SU-DHL-6 (cell line): ENCODE measurements at regions not wholly inside any gene's neighbourhood (a gene's known extent, or its start where the extent isn't known, plus 50 kb on each side); places are given as distances from the start of the nearest gene placed in this dataset.

ENCODE experiments used
- H2AFZ ChIP-seq: fragments of 200-600 bp; sonication (generic); 2 replicates; pipeline ENCODE4 v1.6.1; 2014; ENCODE audit warnings: low read depth, mild to moderate bottlenecking, moderate library complexity, mixed read lengths, antibody characterized with exemption, low read length; ENCODE audit not compliant: severe bottlenecking
- H3F3A ChIP-seq: fragments of 200-600 bp; shearing (Covaris generic); 2 replicates; pipeline ENCODE4 v1.6.0; 2016; ENCODE audit warnings: antibody characterized with exemption, mild to moderate bottlenecking; ENCODE audit not compliant: insufficient read depth
- H3K27ac ChIP-seq: fragments of 200-600 bp; sonication (generic); 2 replicates; pipeline ENCODE4 v1.5.1; 2016; ENCODE audit warnings: low read depth, mild to moderate bottlenecking, low read length, moderate library complexity, mixed read lengths
- H3K27me3 ChIP-seq: fragments of 200-600 bp; sonication (generic), shearing (Covaris generic); 2 replicates; pipeline ENCODE4 v1.6.0; 2014; ENCODE audit warnings: mild to moderate bottlenecking, low read length
- H3K36me3 ChIP-seq: fragments of 200-600 bp; sonication (generic); 2 replicates; pipeline ENCODE4 v1.6.1; 2014; ENCODE audit warnings: mild to moderate bottlenecking, low read length, mixed read lengths
- H3K4me2 ChIP-seq: fragments of 300-600, 200-600 bp; shearing (Covaris generic), sonication (generic); 2 replicates; pipeline ENCODE4 v1.6.0; 2014; ENCODE audit warnings: low read length, low read depth, mild to moderate bottlenecking; ENCODE audit not compliant: poor library complexity, severe bottlenecking
- H3K4me3 ChIP-seq: fragments of 200-600 bp; sonication (generic); 2 replicates; pipeline ENCODE4 v1.5.1; 2014; ENCODE audit warnings: antibody characterized with exemption, low read length, mild to moderate bottlenecking, mixed read lengths; ENCODE audit not compliant: insufficient read depth, poor library complexity, severe bottlenecking
- H3K79me2 ChIP-seq: fragments of 200-600 bp; sonication (generic); 2 replicates; pipeline ENCODE4 v1.6.1; 2014; ENCODE audit warnings: mild to moderate bottlenecking, low read length, moderate library complexity; ENCODE audit not compliant: insufficient read depth
- H3K9ac ChIP-seq: fragments of 200-600 bp; sonication (generic); 2 replicates; pipeline ENCODE4 v1.7.0; 2014; ENCODE audit warnings: mild to moderate bottlenecking, low read length
- H3K9me2 ChIP-seq: fragments of 200-600 bp; sonication (generic); replicated peaks from 2 replicates; pipeline ENCODE4 v1.6.1; 2014; ENCODE audit warnings: low read length; ENCODE audit not compliant: insufficient read depth
- H3K9me3 ChIP-seq: fragments of 200-600 bp; sonication (generic); 2 replicates; pipeline ENCODE4 v1.6.1; 2014; ENCODE audit warnings: low read length, mixed read lengths; ENCODE audit not compliant: insufficient read depth
- H4K20me1 ChIP-seq: fragments of 200-600 bp; sonication (generic); 2 replicates; pipeline ENCODE4 v1.6.1; 2014; ENCODE audit warnings: low read depth, mild to moderate bottlenecking, antibody characterized with exemption, low read length, moderate library complexity, mixed read lengths
- CTCF ChIP-seq: fragments of 200-600 bp; sonication (generic); IDR thresholded peaks from one replicate; pipeline ENCODE4 v1.5.1; 2017; ENCODE audit warnings: antibody characterized with exemption, mild to moderate bottlenecking, low read length, moderate library complexity; ENCODE audit not compliant: insufficient read depth, poor library complexity, severe bottlenecking
- EZH2phosphoT487 ChIP-seq: fragments of 200-600 bp; sonication (generic), shearing (Covaris generic); conservative IDR thresholded peaks from 2 replicates; pipeline ENCODE4 v1.6.1; 2018; ENCODE audit warnings: mild to moderate bottlenecking, antibody characterized with exemption, low read length, moderate library complexity, mixed read lengths

- Histone ChIP-seq H3K9ac (no peak overlapping the region), H4K20me1 (no peaks in the 10 kb centered on the region), H3F3A (no peaks in the 10 kb centered on the region), H3K36me3 (no peaks in the 10 kb centered on the region), H3K9me3 (no peaks in the 10 kb centered on the region), H3K27me3 (no peaks in the 10 kb centered on the region), H3K4me2 (no peak overlapping the region), H3K79me2 (no peaks in the 10 kb centered on the region), H3K4me3 (no peak overlapping the region), H3K27ac (no peak overlapping the region), H2AFZ (no peak overlapping the region), H3K9me2 (no peaks in the 10 kb centered on the region)
- no peak for TF ChIP-seq EZH2phosphoT487
- no peak for TF ChIP-seq CTCF
These were observed 80.5 kb upstream of the SGK1 start for GRCh38 chr6:134398453-134398852.

GRCh38 chr6:134397676-134398075, 79.8 kb upstream of the SGK1 start:
- Histone ChIP-seq H3F3A (no peaks in the 10 kb centered on the region), H2AFZ (no peak overlapping the region), H3K79me2 (no peaks in the 10 kb centered on the region), H3K36me3 (no peaks in the 10 kb centered on the region), H3K9ac (no peak overlapping the region), H3K27me3 (no peaks in the 10 kb centered on the region), H3K4me3 (no peak overlapping the region), H4K20me1 (no peaks in the 10 kb centered on the region), H3K9me2 (no peaks in the 10 kb centered on the region), H3K9me3 (no peaks in the 10 kb centered on the region), H3K27ac (no peak overlapping the region), H3K4me2 (no peak overlapping the region)
- no peak for TF ChIP-seq CTCF

GRCh38 chr6:134394905-134395304, 77.0 kb upstream of the SGK1 start:
- Histone ChIP-seq H3K79me2 (no peaks in the 10 kb centered on the region), H3K27me3 (no peaks in the 10 kb centered on the region), H3K9me2 (no peaks in the 10 kb centered on the region), H3K27ac (no peak overlapping the region), H3K36me3 (no peaks in the 10 kb centered on the region), H3K9ac (no peak overlapping the region), H2AFZ (no peak overlapping the region), H3K4me2 (no peak overlapping the region), H3K4me3 (no peak overlapping the region), H3F3A (no peaks in the 10 kb centered on the region), H3K9me3 (no peaks in the 10 kb centered on the region), H4K20me1 (no peaks in the 10 kb centered on the region)
- TF ChIP-seq EZH2phosphoT487, result no peak
- no peak for TF ChIP-seq CTCF

- no peaks in the 10 kb centered on the region for H3K27me3 ChIP-seq
- H3K79me2 ChIP-seq, result no peaks in the 10 kb centered on the region
- H3K9me2 ChIP-seq, result no peaks in the 10 kb centered on the region
- no peak overlapping the region for H3K4me2 ChIP-seq
- no peaks in the 10 kb centered on the region for H4K20me1 ChIP-seq
- no peak for TF ChIP-seq EZH2phosphoT487
- TF ChIP-seq CTCF, result no peak
- H3K9me3 ChIP-seq, result no peaks in the 10 kb centered on the region
- no peak overlapping the region for H2AFZ ChIP-seq
- no peak overlapping the region for H3K4me3 ChIP-seq
- H3F3A ChIP-seq, result no peaks in the 10 kb centered on the region
- H3K36me3 ChIP-seq, result no peaks in the 10 kb centered on the region
- H3K9ac ChIP-seq, result no peak overlapping the region
- H3K27ac ChIP-seq, result no peak overlapping the region
These were observed 76.3 kb upstream of the SGK1 start for GRCh38 chr6:134394208-134394607.
